GM12875 (cell line): ENCODE measurements at regions not wholly inside any gene's neighbourhood (a gene's known extent, or its start where the extent isn't known, plus 50 kb on each side); places are given as distances from the start of the nearest gene placed in this dataset.
"Not testable (repeated sequence)": the region's sequence is repeated elsewhere in the genome, so short reads cannot be mapped to it uniquely, and the experiment has no call there.

Experiments used
- H3K4me3 ChIP-seq: one replicate; pipeline ENCODE4 v1.5.1; 2011; ENCODE audit warnings: low read depth, low read length, control low read depth
- CTCF ChIP-seq: IDR thresholded peaks from 2 replicates; pipeline ENCODE4 v1.5.1; 2011; ENCODE audit warnings: low read depth, mild to moderate bottlenecking, control low read depth, inconsistent platforms, low read length, moderate library complexity, borderline replicate concordance; ENCODE audit not compliant: insufficient read depth

- no peak overlapping the region for H3K4me3 ChIP-seq
- no peak for TF ChIP-seq CTCF
Observed at GRCh38 chr13:32838945-32839344, 177.3 kb upstream of the KL start.

GRCh38 chr13:32840113-32840512 is 176.1 kb upstream of the KL start:
- TF ChIP-seq CTCF, result no peak
- H3K4me3 ChIP-seq, result no peak overlapping the region

- no peak for TF ChIP-seq CTCF
- H3K4me3 ChIP-seq, result no peak overlapping the region
Observed at GRCh38 chr13:32840989-32841713, 175.1 kb upstream of the KL start.

- H3K4me3 ChIP-seq, result no peak overlapping the region
- TF ChIP-seq CTCF, result no peak
Observed at GRCh38 chr13:32845952-32846950, 170.0 kb upstream of the KL start.

GRCh38 chr13:32847976-32848375 is 168.2 kb upstream of the KL start:
- H3K4me3 ChIP-seq, result not testable (repeated sequence)

- no peak for TF ChIP-seq CTCF
- no peak overlapping the region for H3K4me3 ChIP-seq
Observed at GRCh38 chr13:32849369-32849768, 166.9 kb upstream of the KL start.

GRCh38 chr13:32850316-32851052 is 165.7 kb upstream of the KL start:
- TF ChIP-seq CTCF, result no peak

More at GRCh38 chr13:32850316-32851052, 165.7 kb upstream of the KL start:
- H3K4me3 ChIP-seq, result no peak overlapping the region
